Spleen (tissue), 11 donors: ENCODE measurements at regions not wholly inside any gene's neighbourhood (a gene's known extent, or its start where the extent isn't known, plus 50 kb on each side); places are given as distances from the start of the nearest gene placed in this dataset.

Source experiments
- DNase-seq: peaks from one replicate; pipeline ENCODE4 v3.0.0-alpha.2; 2020
- H3K27ac ChIP-seq, 8 donors: fragments of 200-600 bp; sonication (generic) in 7 of 8; 1 replicate in 4 of 8; 2 replicates in 4 of 8; pipeline versions ENCODE4 v1.5.0 to v1.8.0; 2016 to 2021; ENCODE audit warnings: inconsistent platforms in 4 of 8, mild to moderate bottlenecking in 4 of 8, moderate library complexity in 1 of 8
- H3K27me3 ChIP-seq, 7 donors: fragments of 200-600 bp; sonication (generic) in 6 of 7; replicated peaks in 1 of 7; 1 replicate in 4 of 7; 2 replicates in 3 of 7; pipeline versions ENCODE4 v1.5.0 to v1.8.0; 2016 to 2021; ENCODE audit warnings: inconsistent platforms in 3 of 7, mild to moderate bottlenecking in 1 of 7
- H3K36me3 ChIP-seq, 6 donors: fragments of 200-600 bp; sonication (generic) in 5 of 6; 1 replicate in 4 of 6; 2 replicates in 2 of 6; pipeline versions ENCODE4 v1.5.0 to v1.8.0; 2016 to 2021; ENCODE audit warnings: inconsistent platforms in 2 of 6
- H3K4me1 ChIP-seq, 6 donors: fragments of 200-600 bp; sonication (generic) in 5 of 6; 1 replicate in 3 of 6; 2 replicates in 3 of 6; pipeline versions ENCODE4 v1.5.0 to v1.8.0; 2016 to 2021; ENCODE audit warnings: inconsistent platforms in 3 of 6
- H3K4me3 ChIP-seq, 8 donors: fragments of 200-600 bp; sonication (generic) in 7 of 8; 1 replicate in 4 of 8; 2 replicates in 4 of 8; pipeline versions ENCODE4 v1.5.0 to v1.8.0; 2016 to 2021; ENCODE audit warnings: inconsistent platforms in 4 of 8, mild to moderate bottlenecking in 4 of 8, moderate library complexity in 2 of 8
- H3K9me3 ChIP-seq, 8 donors: fragments of 200-600 bp; sonication (generic) in 7 of 8; 1 replicate in 4 of 8; 2 replicates in 4 of 8; pipeline versions ENCODE4 v1.5.0 to v1.8.0; 2016 to 2021; ENCODE audit warnings: inconsistent platforms in 4 of 8
- POLR2A ChIP-seq, 3 donors: fragments of 450-650 bp; IDR thresholded peaks; one replicate each; pipeline ENCODE4 v1.5.1; 2017; ENCODE audit warnings: antibody characterized with exemption in 3 of 3, mild to moderate bottlenecking in 1 of 3
- POLR2AphosphoS5 ChIP-seq, 3 donors: sonication (generic); formaldehyde crosslinking; IDR thresholded peaks; one replicate each; pipeline ENCODE4 v1.5.1; 2017; ENCODE audit warnings: antibody characterized with exemption in 3 of 3
- WGBS, 5 donors: extraction: QIAGEN DNeasy Blood & Tissue Kit in 3 of 5; methylation state at CpG; one replicate each; pipeline versions ENCODE4 v1.1.5 to v1.1.7; 2013 to 2018; 5-methylcytosine and 5-hydroxymethylcytosine counted together
- intact Hi-C: fragments of 100-400 bp; cut with DNase I; formaldehyde crosslinking; loops from one replicate; pipeline ENCODE4 v1.15.0; 2023; ENCODE audit warnings: low total_unique reads
- TF ChIP-seq, protein P1 (sequence below), 11 experiments: fragments of 200-600 bp in 7 of 11; fragments of 450-650 bp in 4 of 11; sonication (generic) in 4 of 11; IDR thresholded peaks in 8 of 11; conservative IDR thresholded peaks in 3 of 11; 1 replicate in 7 of 11; 2 replicates in 4 of 11; pipeline versions ENCODE4 v1.4.0 to v1.8.0; 2016 to 2021; ENCODE audit warnings: antibody characterized with exemption in 11 of 11, inconsistent platforms in 4 of 11, mild to moderate bottlenecking in 1 of 11
- donor health status: healthy with polysubstance abuse.
- donor health status: DM: no; HTN: no; CAD: no; lungs with moderate emphysema.
- donor health status: DM: no; HTN: no; CAD: no.
- donor health status: Bipolar disorder and iron deficiency.
- donor health status: healthy.
- donor health status: DM: no; HTN: no; CAD: no.
- donor health status: DM: yes; HTN: yes; CAD: no.

DNA sequence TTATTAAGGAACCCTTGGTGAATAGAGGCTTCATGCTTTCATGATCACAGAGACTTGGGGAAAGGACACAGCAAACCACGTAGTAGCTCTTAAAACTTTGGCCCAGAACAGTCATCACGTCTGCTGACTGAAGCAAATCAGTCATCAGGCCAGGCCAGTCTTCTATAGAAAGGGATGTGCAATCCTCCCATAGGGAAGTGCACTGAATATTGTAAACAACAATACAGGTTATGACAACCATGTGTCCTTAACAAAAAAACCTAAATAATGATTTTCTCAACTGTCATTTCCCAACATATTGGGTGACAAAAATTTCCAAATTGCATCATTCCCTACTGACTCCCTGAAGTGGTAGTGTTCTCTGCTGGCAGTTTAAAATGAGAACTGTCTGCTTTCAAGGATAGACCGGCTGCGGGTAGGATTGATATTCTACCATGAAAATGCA is 388.2 kb upstream of the CITED2 start:
- WGBS, 5 donors: 43 to 66% (median 48%) methylated on average over 4 of the region's 4 CpGs
- H3K4me3 ChIP-seq: no peak overlapping the region
- H3K36me3 ChIP-seq: no peaks in the 10 kb centered on the region
- no peaks in the 10 kb centered on the region for H3K9me3 ChIP-seq
- DNase-seq: no peak
- peak overlapping the region in 2 of 8 donors; percentile 57 to 65 for H3K27ac ChIP-seq
- H3K27me3 ChIP-seq: no peaks in the 10 kb centered on the region
- intact Hi-C loops: no loop called here
- TF ChIP-seq POLR2AphosphoS5 (IDR thresholded peaks at IDR 0.05): peak in 1 of 3 donors; percentile 55
- TF ChIP-seq POLR2A (IDR thresholded peaks at IDR 0.05): no peak
- TF ChIP-seq, protein P1, sequence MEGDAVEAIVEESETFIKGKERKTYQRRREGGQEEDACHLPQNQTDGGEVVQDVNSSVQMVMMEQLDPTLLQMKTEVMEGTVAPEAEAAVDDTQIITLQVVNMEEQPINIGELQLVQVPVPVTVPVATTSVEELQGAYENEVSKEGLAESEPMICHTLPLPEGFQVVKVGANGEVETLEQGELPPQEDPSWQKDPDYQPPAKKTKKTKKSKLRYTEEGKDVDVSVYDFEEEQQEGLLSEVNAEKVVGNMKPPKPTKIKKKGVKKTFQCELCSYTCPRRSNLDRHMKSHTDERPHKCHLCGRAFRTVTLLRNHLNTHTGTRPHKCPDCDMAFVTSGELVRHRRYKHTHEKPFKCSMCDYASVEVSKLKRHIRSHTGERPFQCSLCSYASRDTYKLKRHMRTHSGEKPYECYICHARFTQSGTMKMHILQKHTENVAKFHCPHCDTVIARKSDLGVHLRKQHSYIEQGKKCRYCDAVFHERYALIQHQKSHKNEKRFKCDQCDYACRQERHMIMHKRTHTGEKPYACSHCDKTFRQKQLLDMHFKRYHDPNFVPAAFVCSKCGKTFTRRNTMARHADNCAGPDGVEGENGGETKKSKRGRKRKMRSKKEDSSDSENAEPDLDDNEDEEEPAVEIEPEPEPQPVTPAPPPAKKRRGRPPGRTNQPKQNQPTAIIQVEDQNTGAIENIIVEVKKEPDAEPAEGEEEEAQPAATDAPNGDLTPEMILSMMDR (IDR thresholded peaks at IDR 0.05 in 8 of 11, conservative IDR thresholded peaks at IDR 0.05 in 3 of 11): no peak
- H3K4me1 ChIP-seq: peaks cover 0 to 37% (median 18%) of the 10 kb centered on the region in 6 donors

DNA sequence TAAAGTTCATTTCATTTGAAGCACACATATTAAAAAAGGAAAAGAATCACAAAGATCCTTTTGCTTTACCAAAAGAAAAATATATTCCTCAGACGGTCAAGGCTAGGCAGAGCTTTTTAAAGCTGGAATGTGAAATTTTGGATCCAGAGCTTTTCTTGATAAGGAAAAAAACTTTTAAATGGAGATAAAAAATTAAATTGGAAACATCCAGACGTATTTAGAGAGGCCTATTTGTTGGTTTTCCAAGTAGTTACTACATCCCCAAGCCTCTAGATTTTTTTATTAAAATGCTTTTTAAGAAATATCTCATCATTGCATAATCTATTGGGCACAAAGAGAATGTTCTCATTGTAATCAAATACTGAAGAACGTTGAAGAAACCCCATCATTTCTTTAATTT is 385.7 kb upstream of the CITED2 start:
- H3K9me3 ChIP-seq: no peaks in the 10 kb centered on the region
- intact Hi-C loops: no loop called here

DNA sequence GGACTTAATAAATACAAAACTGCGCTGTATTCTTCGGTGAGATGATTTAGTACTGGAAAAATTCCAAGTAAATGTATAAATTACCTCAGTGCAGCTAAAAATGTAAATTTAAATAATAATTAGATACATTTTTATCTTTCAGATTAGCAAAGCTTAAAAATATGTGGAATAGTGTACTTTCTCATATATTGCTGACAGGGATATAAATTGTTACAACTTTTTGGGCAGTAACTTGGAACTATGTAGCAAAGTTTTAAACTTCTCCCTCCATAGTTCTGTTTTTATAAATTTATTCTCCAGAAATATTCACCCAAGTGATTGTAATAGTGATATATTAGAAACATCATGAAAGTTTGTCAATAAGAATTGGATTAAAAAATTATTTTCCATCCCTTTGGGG is 384.6 kb upstream of the CITED2 start:
- WGBS, 5 donors: 93 to 98% (median 95%) methylated on average over 2 of the region's 2 CpGs
- intact Hi-C loops: no loop called here
- no peak for TF ChIP-seq POLR2A (IDR thresholded peaks at IDR 0.05)
- no peak for TF ChIP-seq POLR2AphosphoS5 (IDR thresholded peaks at IDR 0.05)
- TF ChIP-seq, protein P1 (IDR thresholded peaks at IDR 0.05 in 8 of 11, conservative IDR thresholded peaks at IDR 0.05 in 3 of 11): no peak
- DNase-seq: no peak
- H3K27ac ChIP-seq: no peak overlapping the region
- no peak overlapping the region for H3K4me3 ChIP-seq
- H3K9me3 ChIP-seq: no peaks in the 10 kb centered on the region
- H3K36me3 ChIP-seq: no peaks in the 10 kb centered on the region
- H3K27me3 ChIP-seq: no peaks in the 10 kb centered on the region
- peaks cover 0 to 29% (median 14%) of the 10 kb centered on the region in 6 donors for H3K4me1 ChIP-seq

More for the DNA sequence above, 385.7 kb upstream of the CITED2 start:
- TF ChIP-seq POLR2AphosphoS5 (IDR thresholded peaks at IDR 0.05): no peak
- TF ChIP-seq POLR2A (IDR thresholded peaks at IDR 0.05): no peak
- TF ChIP-seq, protein P1 (IDR thresholded peaks at IDR 0.05 in 8 of 11, conservative IDR thresholded peaks at IDR 0.05 in 3 of 11): no peak
- WGBS, 5 donors: 69 to 83% (median 74%) methylated on average over 3 of the region's 3 CpGs
- Histone ChIP-seq H3K4me1 (peaks cover 0 to 37% (median 19%) of the 10 kb centered on the region in 6 donors), H3K36me3 (no peaks in the 10 kb centered on the region), H3K27ac (no peak overlapping the region), H3K4me3 (no peak overlapping the region), H3K27me3 (no peaks in the 10 kb centered on the region)
- DNase-seq: no peak

DNA sequence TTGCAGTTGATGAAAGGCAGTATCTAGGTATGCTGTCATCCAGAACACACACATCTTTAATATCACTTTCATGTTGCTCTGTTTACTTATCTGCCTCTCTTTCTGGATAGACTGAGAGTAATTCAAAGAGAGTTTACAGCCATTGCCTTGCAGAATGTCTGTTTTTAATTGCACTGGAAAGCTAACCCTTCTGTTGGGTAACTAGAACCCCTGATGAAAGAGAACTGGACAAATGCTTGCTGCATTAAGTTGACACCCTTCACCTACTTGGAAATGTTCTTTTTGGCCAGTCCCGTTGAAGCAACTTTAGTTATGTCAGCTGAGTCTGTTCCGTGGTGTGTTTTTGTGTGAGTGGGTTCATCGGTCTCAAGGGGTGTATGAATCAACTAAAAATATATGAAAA is 383.8 kb upstream of the CITED2 start:
- H3K27ac ChIP-seq: no peak overlapping the region
- 59 to 69% (median 62%) methylated on average over 3 of the region's 3 CpGs for WGBS, 5 donors
- intact Hi-C loops: no loop called here

More for the DNA sequence above, 383.8 kb upstream of the CITED2 start:
- no peak for TF ChIP-seq POLR2AphosphoS5 (IDR thresholded peaks at IDR 0.05)
- no peak for TF ChIP-seq POLR2A (IDR thresholded peaks at IDR 0.05)
- TF ChIP-seq, protein P1 (IDR thresholded peaks at IDR 0.05 in 8 of 11, conservative IDR thresholded peaks at IDR 0.05 in 3 of 11): no peak
- no peaks in the 10 kb centered on the region for H3K9me3 ChIP-seq
- H3K36me3 ChIP-seq: no peaks in the 10 kb centered on the region
- no peak for DNase-seq
- H3K4me1 ChIP-seq: peaks cover 0 to 23% (median 5%) of the 10 kb centered on the region in 6 donors
- no peak overlapping the region for H3K4me3 ChIP-seq
- H3K27me3 ChIP-seq: no peaks in the 10 kb centered on the region
